ENCODE measurements at regions not wholly inside any gene's neighbourhood (a gene's known extent, or its start where the extent isn't known, plus 50 kb on each side); places are given as distances from the start of the nearest gene placed in this dataset.

GRCh38 chr15:93506646-93507045, 417.6 kb upstream of the RGMA start:
- Histone ChIP-seq H3K9me3 (no peaks in the 10 kb centered on the region), H3K4me3 (no peak overlapping the region), H3K27ac (no peak overlapping the region), H3K36me3 (no peaks in the 10 kb centered on the region), H3K27me3 (replicated peaks in 1 of 7) (peaks cover 0 to 5% (median 0%) of the 10 kb centered on the region in 7 donors), H3K4me1 (no peaks in the 10 kb centered on the region)
- intact Hi-C loops (cut with DNase I; ENCODE audit: low total_unique reads): no loop called here
- 77 to 92% (median 87%) methylated on average over 3 to 11 of the region's 11 CpGs for WGBS, 5 donors
- DNase-seq: no peak
- TF ChIP-seq CTCF (IDR thresholded peaks at IDR 0.05 in 8 of 11, conservative IDR thresholded peaks at IDR 0.05 in 3 of 11) (no peak), POLR2A (IDR thresholded peaks at IDR 0.05) (no peak), POLR2AphosphoS5 (IDR thresholded peaks at IDR 0.05) (no peak)

DNA sequence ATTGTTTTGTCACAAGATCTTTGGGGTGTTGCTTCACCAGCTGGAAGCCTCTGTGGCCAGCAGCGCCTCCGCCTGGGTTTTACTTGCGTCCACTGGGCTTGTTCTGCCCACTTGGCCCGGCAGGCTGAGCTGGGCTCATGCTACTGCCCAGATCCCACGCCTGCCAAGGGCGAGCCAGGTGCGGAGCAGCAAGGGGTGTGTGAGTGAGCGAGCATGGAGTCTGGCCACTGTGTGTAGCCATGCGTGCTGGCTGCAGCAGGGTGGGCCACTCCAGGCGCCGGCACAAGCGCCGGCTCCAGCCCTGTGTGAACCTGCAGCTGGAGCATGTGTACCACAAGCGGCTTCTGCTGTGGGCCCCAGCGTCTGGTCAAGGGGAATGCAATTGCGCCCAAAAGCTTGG, 416.5 kb upstream of the RGMA start:
- TF ChIP-seq CTCF (IDR thresholded peaks at IDR 0.05 in 8 of 11, conservative IDR thresholded peaks at IDR 0.05 in 3 of 11) (no peak), POLR2A (IDR thresholded peaks at IDR 0.05) (no peak), POLR2AphosphoS5 (IDR thresholded peaks at IDR 0.05) (no peak)
- DNase-seq: no peak
- no peaks in the 10 kb centered on the region for H3K9me3 ChIP-seq
- H3K36me3 ChIP-seq: no peaks in the 10 kb centered on the region
- intact Hi-C loops (cut with DNase I; ENCODE audit: low total_unique reads): no loop called here
- 87 to 97% (median 93%) methylated on average over 8 to 16 of the region's 16 CpGs for WGBS, 5 donors
- no peak overlapping the region for H3K4me3 ChIP-seq
- no peaks in the 10 kb centered on the region for H3K4me1 ChIP-seq
- H3K27me3 ChIP-seq (replicated peaks in 1 of 7): peaks cover 0 to 5% (median 0%) of the 10 kb centered on the region in 7 donors
- H3K27ac ChIP-seq: no peak overlapping the region

- TF ChIP-seq POLR2AphosphoS5 (IDR thresholded peaks at IDR 0.05) (no peak), POLR2A (IDR thresholded peaks at IDR 0.05) (no peak), CTCF (IDR thresholded peaks at IDR 0.05 in 8 of 11, conservative IDR thresholded peaks at IDR 0.05 in 3 of 11) (no peak)
- no peak overlapping the region for H3K27ac ChIP-seq
- H3K4me3 ChIP-seq: no peak overlapping the region
- intact Hi-C loops (cut with DNase I; ENCODE audit: low total_unique reads): no loop called here
- H3K36me3 ChIP-seq: no peaks in the 10 kb centered on the region
- DNase-seq: no peak
- H3K4me1 ChIP-seq: no peaks in the 10 kb centered on the region
- 61 to 81% (median 66%) methylated on average over 2 of the region's 2 CpGs for WGBS, 5 donors
- H3K9me3 ChIP-seq: no peaks in the 10 kb centered on the region
- H3K27me3 ChIP-seq (replicated peaks in 1 of 7): peaks cover 0 to 5% (median 0%) of the 10 kb centered on the region in 7 donors
These were observed 412.9 kb upstream of the RGMA start for GRCh38 chr15:93501946-93502345.

- H3K27me3 ChIP-seq (replicated peaks in 1 of 7): no peaks in the 10 kb centered on the region
- no peak overlapping the region for H3K27ac ChIP-seq
- H3K4me3 ChIP-seq: no peak overlapping the region
- no peaks in the 10 kb centered on the region for H3K4me1 ChIP-seq
- no peak for DNase-seq
- no peaks in the 10 kb centered on the region for H3K9me3 ChIP-seq
- no peaks in the 10 kb centered on the region for H3K36me3 ChIP-seq
- 28 to 39% (median 36%) methylated on average over 2 of the region's 2 CpGs for WGBS, 5 donors
- TF ChIP-seq CTCF (IDR thresholded peaks at IDR 0.05 in 8 of 11, conservative IDR thresholded peaks at IDR 0.05 in 3 of 11) (no peak), POLR2A (IDR thresholded peaks at IDR 0.05) (no peak), POLR2AphosphoS5 (IDR thresholded peaks at IDR 0.05) (no peak)
- intact Hi-C loops (cut with DNase I; ENCODE audit: low total_unique reads): no loop called here
These were observed 411.1 kb upstream of the RGMA start for GRCh38 chr15:93500155-93500554.

Data from spleen (tissue), 11 donors.